Esophagus muscularis mucosa (tissue), 4 donors: ENCODE measurements at regions not wholly inside any gene's neighbourhood (a gene's known extent, or its start where the extent isn't known, plus 50 kb on each side); places are given as distances from the start of the nearest gene placed in this dataset.

Source experiments
- DNase-seq: peaks from one replicate; pipeline ENCODE4 v3.0.0-alpha.2; 2017; ENCODE audit errors: extremely low spot score
- H3K27ac ChIP-seq, 4 donors: fragments of 200-600 bp; sonication (generic); replicated peaks in 1 of 4; 1 replicate in 3 of 4; 2 replicates in 1 of 4; pipeline ENCODE4 v1.5.1; 2016 to 2019; ENCODE audit warnings: mild to moderate bottlenecking in 1 of 4
- H3K27me3 ChIP-seq, 4 donors: fragments of 200-600 bp; sonication (generic); one replicate each; pipeline versions ENCODE4 v1.5.1 to v1.6.0; 2016 to 2019
- H3K36me3 ChIP-seq, 4 donors: fragments of 200-600 bp; sonication (generic); one replicate each; pipeline ENCODE4 v1.5.1; 2016 to 2019
- H3K4me1 ChIP-seq, 4 donors: fragments of 200-600 bp; sonication (generic); one replicate each; pipeline ENCODE4 v1.5.1; 2016 to 2019
- H3K4me3 ChIP-seq, 4 donors: fragments of 200-600 bp; sonication (generic); 1 replicate in 2 of 4; 2 replicates in 2 of 4; pipeline ENCODE4 v1.5.1; 2016 to 2019; ENCODE audit warnings: mild to moderate bottlenecking in 4 of 4, moderate library complexity in 1 of 4
- H3K9me3 ChIP-seq, 4 donors: fragments of 200-600 bp; sonication (generic); 1 replicate in 3 of 4; 2 replicates in 1 of 4; pipeline ENCODE4 v1.5.1; 2016 to 2019
- CTCF ChIP-seq, 3 experiments: fragments of 200-600 bp in 2 of 3; fragments of 450-650 bp in 1 of 3; sonication (generic) in 2 of 3; IDR thresholded peaks; one replicate each; pipeline ENCODE4 v1.5.1; 2017 to 2019; ENCODE audit warnings: antibody characterized with exemption in 3 of 3, mild to moderate bottlenecking in 2 of 3, moderate library complexity in 1 of 3
- EP300 ChIP-seq: sonication (generic); formaldehyde crosslinking; IDR thresholded peaks from one replicate; pipeline ENCODE4 v1.6.1; 2017; ENCODE audit warnings: antibody characterized with exemption
- POLR2A ChIP-seq: fragments of 450-650 bp; IDR thresholded peaks from one replicate; pipeline ENCODE4 v1.6.1; 2017; ENCODE audit warnings: antibody characterized with exemption, moderate library complexity, mild to moderate bottlenecking, low read depth
- POLR2AphosphoS5 ChIP-seq, 2 donors: sonication (generic); formaldehyde crosslinking; IDR thresholded peaks; one replicate each; pipeline ENCODE4 v1.6.1; 2017; ENCODE audit warnings: antibody characterized with exemption in 2 of 2
- WGBS: methylation state at CpG from one replicate; pipeline ENCODE4 v1.1.5; 2018; 5-methylcytosine and 5-hydroxymethylcytosine counted together
- intact Hi-C: fragments of 100-400 bp; cut with DNase I; formaldehyde crosslinking; loops from one replicate; pipeline ENCODE4 v1.15.1; 2023

- DNase-seq = no peak
- H3K27me3 ChIP-seq = no peaks in the 10 kb centered on the region
- peak overlapping the region; percentile 65 to 78 (median 72) for H3K27ac ChIP-seq
- intact Hi-C loops = no loop called here
- peaks cover 27 to 50% (median 34%) of the 10 kb centered on the region in 4 donors for H3K4me1 ChIP-seq
- no peaks in the 10 kb centered on the region for H3K36me3 ChIP-seq
- 94% methylated on average over 13 of the region's 13 CpGs for WGBS
- TF ChIP-seq EP300 (no peak), POLR2AphosphoS5 (IDR thresholded peaks at IDR 0.05) (no peak)
- H3K9me3 ChIP-seq = no peaks in the 10 kb centered on the region
- peak overlapping the region in 1 of 4 donors; percentile 25 for H3K4me3 ChIP-seq
Observed at GRCh38 chr2:42918041-42918440, 125.7 kb upstream of the HAAO start.

- Histone ChIP-seq H3K4me1 (peaks cover 22 to 44% (median 29%) of the 10 kb centered on the region in 4 donors), H3K9me3 (no peaks in the 10 kb centered on the region), H3K4me3 (peak overlapping the region in 3 of 4 donors; percentile 25 to 40 (median 27)), H3K27ac (peak overlapping the region; percentile 65 to 78 (median 72)), H3K27me3 (no peaks in the 10 kb centered on the region), H3K36me3 (no peaks in the 10 kb centered on the region)
- intact Hi-C loops = no loop called here
- no peak for DNase-seq
- WGBS = 33% methylated on average over 9 of the region's 10 CpGs
- TF ChIP-seq POLR2A (no peak), POLR2AphosphoS5 (IDR thresholded peaks at IDR 0.05) (peak; percentile 73 to 79)
Observed at GRCh38 chr2:42917425-42917927, 125.1 kb upstream of the HAAO start.

GRCh38 chr2:42916324-42916723 is 123.9 kb upstream of the HAAO start:
- no peaks in the 10 kb centered on the region for H3K36me3 ChIP-seq
- WGBS = 93% methylated on average over 7 of the region's 7 CpGs
- H3K27me3 ChIP-seq = no peaks in the 10 kb centered on the region
- no peak overlapping the region for H3K27ac ChIP-seq
- DNase-seq = no peak
- no peaks in the 10 kb centered on the region for H3K9me3 ChIP-seq
- intact Hi-C loops = no loop called here
- H3K4me1 ChIP-seq = peaks cover 12 to 33% (median 18%) of the 10 kb centered on the region in 4 donors
- no peak overlapping the region for H3K4me3 ChIP-seq
- no peak for TF ChIP-seq POLR2AphosphoS5 (IDR thresholded peaks at IDR 0.05)
- TF ChIP-seq EP300 = no peak
- no peak for TF ChIP-seq CTCF (IDR thresholded peaks at IDR 0.05)
- no peak for TF ChIP-seq POLR2A

GRCh38 chr2:42914860-42915259 is 122.5 kb upstream of the HAAO start:
- H3K4me3 ChIP-seq = no peak overlapping the region
- no peaks in the 10 kb centered on the region for H3K27me3 ChIP-seq
- no peaks in the 10 kb centered on the region for H3K9me3 ChIP-seq
- TF ChIP-seq POLR2AphosphoS5 (IDR thresholded peaks at IDR 0.05) (no peak), CTCF (IDR thresholded peaks at IDR 0.05) (no peak), POLR2A (no peak), EP300 (no peak)
- DNase-seq = no peak
- WGBS = 7% methylated on average over 1 of the region's 1 CpG
- peaks cover 18 to 42% (median 28%) of the 10 kb centered on the region in 4 donors for H3K4me1 ChIP-seq
- H3K36me3 ChIP-seq = no peaks in the 10 kb centered on the region
- H3K27ac ChIP-seq = no peak overlapping the region
- intact Hi-C loops = no loop called here

GRCh38 chr2:42914314-42914713 is 121.9 kb upstream of the HAAO start:
- peaks cover 18 to 47% (median 33%) of the 10 kb centered on the region in 4 donors for H3K4me1 ChIP-seq
- intact Hi-C loops = no loop called here
- no peak for DNase-seq
- H3K27me3 ChIP-seq = no peaks in the 10 kb centered on the region
- 84% methylated on average over 8 of the region's 8 CpGs for WGBS
- TF ChIP-seq EP300 (no peak), CTCF (IDR thresholded peaks at IDR 0.05) (no peak), POLR2A (no peak), POLR2AphosphoS5 (IDR thresholded peaks at IDR 0.05) (no peak)
- H3K9me3 ChIP-seq = no peaks in the 10 kb centered on the region
- no peaks in the 10 kb centered on the region for H3K36me3 ChIP-seq
- H3K27ac ChIP-seq = no peak overlapping the region
- H3K4me3 ChIP-seq = no peak overlapping the region
